Ishikawa (cell line): ENCODE measurements at regions not wholly inside any gene's neighbourhood (a gene's known extent, or its start where the extent isn't known, plus 50 kb on each side); places are given as distances from the start of the nearest gene placed in this dataset.

Experiments used
- EP300 ChIP-seq: IDR thresholded peaks from 2 replicates; pipeline ENCODE4 v1.6.1; 2012; ENCODE audit warnings: borderline replicate concordance
- TAF1 ChIP-seq: IDR thresholded peaks from 2 replicates; pipeline ENCODE4 v1.6.1; 2012; ENCODE audit warnings: low read depth, mild to moderate bottlenecking
- TF ChIP-seq, protein P1 (sequence below): IDR thresholded peaks from 2 replicates; pipeline ENCODE4 v1.6.1; 2012; ENCODE audit warnings: low read depth, mild to moderate bottlenecking
- TF ChIP-seq, protein P2 (sequence below): IDR thresholded peaks from 2 replicates; pipeline ENCODE4 v1.6.1; 2012

DNA sequence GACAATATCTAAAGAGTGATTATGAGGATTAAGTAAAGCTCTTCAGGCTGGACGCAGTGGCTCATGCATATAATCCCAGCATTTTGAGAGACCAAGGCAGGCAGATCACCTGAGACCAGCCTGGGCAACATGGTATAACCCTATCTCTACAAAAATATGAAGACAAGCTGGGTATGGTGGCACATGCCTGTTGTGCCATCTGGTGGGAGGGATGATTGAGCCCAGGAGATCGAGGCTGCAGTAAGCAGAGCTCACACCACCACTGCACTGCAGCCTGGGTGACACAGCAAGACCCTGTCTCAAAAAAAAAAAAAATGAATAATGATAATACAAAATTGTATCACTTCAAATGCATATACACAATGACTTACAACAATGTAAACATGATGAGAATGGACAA lies 195.6 kb upstream of the AUTS2 start:
- TF ChIP-seq, protein P1, sequence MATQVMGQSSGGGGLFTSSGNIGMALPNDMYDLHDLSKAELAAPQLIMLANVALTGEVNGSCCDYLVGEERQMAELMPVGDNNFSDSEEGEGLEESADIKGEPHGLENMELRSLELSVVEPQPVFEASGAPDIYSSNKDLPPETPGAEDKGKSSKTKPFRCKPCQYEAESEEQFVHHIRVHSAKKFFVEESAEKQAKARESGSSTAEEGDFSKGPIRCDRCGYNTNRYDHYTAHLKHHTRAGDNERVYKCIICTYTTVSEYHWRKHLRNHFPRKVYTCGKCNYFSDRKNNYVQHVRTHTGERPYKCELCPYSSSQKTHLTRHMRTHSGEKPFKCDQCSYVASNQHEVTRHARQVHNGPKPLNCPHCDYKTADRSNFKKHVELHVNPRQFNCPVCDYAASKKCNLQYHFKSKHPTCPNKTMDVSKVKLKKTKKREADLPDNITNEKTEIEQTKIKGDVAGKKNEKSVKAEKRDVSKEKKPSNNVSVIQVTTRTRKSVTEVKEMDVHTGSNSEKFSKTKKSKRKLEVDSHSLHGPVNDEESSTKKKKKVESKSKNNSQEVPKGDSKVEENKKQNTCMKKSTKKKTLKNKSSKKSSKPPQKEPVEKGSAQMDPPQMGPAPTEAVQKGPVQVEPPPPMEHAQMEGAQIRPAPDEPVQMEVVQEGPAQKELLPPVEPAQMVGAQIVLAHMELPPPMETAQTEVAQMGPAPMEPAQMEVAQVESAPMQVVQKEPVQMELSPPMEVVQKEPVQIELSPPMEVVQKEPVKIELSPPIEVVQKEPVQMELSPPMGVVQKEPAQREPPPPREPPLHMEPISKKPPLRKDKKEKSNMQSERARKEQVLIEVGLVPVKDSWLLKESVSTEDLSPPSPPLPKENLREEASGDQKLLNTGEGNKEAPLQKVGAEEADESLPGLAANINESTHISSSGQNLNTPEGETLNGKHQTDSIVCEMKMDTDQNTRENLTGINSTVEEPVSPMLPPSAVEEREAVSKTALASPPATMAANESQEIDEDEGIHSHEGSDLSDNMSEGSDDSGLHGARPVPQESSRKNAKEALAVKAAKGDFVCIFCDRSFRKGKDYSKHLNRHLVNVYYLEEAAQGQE = no peak
- TF ChIP-seq, protein P2, sequence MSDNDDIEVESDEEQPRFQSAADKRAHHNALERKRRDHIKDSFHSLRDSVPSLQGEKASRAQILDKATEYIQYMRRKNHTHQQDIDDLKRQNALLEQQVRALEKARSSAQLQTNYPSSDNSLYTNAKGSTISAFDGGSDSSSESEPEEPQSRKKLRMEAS = no peak
- TF ChIP-seq EP300 (no peak), TAF1 (no peak)
